ENCODE measurements at regions not wholly inside any gene's neighbourhood (a gene's known extent, or its start where the extent isn't known, plus 50 kb on each side); places are given as distances from the start of the nearest gene placed in this dataset.
"Not testable (repeated sequence)": the region's sequence is repeated elsewhere in the genome, so short reads cannot be mapped to it uniquely, and the experiment has no call there.

DNA sequence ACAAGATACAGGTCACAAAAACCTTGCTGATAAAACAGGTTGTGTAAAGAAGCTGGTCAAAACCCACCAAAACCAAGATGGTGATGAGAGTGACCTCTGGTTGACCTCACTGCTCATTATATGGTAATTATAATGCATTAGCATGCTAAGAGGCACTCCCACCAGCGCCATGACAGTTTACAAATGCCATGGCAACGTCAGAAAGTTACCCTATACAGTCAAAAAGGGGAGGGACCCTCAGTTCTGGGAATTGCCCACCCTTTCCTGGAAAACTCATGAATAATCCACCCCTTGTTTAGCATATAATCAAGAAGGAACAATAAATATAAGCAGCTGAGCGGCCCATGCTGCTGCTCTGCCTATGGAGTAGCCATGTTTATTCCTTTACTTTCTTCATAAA, 434.1 kb downstream of the ZNF536 start:
- no peak for DNase-seq

DNA sequence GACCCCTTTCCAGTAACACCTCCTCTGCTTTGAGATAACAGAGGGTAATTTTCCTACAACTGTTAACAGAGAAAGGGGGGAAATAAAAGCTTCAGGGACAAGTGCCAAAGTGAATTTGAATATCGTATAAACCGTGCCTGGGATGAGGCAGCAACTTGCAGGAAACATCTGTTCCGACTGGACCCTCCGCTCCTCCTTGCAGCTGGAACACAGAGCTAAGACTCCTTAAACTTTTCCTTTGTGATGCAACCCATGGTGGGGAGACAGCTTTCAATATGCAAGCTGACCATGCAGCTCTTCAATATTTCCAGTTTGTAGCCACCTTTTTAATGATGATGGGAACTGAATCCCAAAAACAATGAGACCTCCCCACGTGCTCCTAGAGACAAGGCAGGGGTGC, 432.6 kb downstream of the ZNF536 start:
- DNase-seq, result no peak

DNA sequence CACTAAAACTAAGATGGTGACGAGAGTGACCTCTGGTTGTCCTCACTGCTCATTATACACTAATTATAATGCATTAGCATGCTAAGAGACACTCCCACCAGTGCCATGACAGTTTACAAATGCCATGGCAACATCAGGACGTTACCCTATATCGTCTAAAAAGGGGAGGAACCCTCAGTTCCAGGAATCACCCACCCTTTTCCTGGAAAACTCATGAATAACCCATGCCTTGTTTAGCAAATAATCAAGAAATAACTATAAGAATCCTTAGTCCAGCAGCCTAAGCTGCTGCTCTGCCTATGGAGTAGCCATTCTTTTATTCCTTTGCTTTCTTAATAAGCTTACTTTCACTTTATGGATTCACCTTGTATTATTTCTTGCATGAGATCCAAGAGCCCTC, 432.1 kb downstream of the ZNF536 start:
- not testable (repeated sequence) for DNase-seq

DNA sequence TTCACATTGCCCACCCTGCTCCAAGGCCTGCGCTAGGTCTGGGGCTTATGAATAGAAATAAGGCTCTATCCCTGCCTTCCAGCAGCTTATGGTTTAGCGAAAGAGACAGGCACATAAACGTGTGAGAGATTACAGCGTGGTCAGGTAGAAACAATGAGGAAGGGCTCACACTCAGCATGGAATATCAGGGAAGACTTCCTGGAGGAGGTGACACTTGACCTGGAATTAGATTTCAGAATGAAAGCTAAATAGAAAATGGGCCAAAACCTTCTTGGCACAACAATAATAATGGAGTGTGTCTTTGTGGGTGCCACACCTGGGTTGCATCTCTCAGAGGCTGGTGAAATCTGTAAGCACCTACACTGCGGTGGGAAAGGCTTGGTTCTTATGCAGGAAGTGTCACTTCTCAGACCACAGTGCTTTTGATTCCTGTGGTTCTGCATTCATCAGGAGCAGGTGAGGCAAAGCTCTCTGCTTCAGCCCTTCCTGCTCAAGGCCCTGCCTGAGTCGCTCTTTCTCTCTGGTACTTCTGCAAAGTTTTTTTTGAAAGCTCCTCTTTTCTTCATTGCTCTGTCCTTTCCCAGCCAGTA, 430.3 kb downstream of the ZNF536 start:
- DNase-seq, result no peak

DNA sequence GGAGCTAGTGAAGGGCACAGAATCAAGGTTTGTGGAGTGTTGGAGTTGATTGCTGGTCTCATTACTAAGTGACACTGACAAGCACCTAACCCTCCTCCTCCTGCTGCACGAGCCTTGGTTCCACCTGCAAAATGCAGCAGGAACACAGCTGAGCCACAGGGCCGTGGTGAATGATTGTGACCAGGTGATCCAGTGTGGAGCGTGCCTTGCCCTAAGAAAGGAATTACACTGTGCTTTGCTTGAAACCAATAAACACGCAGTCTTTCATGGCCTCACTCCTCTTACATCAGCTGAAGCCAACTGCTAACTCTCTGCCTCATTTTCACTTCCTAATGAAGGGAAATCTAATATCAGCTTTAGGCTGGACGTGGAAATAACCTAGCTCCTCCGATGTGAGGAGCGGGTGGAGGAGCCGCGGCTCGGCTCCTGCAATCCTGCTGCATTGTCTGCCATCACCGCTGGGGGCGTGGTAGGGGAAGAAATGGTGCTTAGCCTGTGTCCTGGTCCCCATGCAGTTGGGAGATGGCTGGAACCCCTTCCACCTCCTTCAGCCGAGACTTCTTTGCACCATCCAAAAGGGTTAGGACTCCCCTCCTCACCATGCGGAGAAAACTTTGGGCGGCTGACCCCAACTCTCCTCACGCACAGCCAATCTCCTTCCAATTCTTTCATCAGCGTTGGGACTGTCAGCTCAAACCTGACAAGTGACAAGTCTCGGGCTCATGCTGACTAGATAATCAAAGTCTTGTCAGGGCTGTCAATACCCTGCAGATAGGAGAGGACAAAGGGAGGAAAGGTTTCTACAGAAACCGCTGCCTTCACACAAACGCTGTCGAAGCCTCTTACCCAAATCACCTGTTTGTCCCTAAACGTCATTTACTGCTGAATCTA, 427.9 kb downstream of the ZNF536 start:
- no peak for DNase-seq

DNA sequence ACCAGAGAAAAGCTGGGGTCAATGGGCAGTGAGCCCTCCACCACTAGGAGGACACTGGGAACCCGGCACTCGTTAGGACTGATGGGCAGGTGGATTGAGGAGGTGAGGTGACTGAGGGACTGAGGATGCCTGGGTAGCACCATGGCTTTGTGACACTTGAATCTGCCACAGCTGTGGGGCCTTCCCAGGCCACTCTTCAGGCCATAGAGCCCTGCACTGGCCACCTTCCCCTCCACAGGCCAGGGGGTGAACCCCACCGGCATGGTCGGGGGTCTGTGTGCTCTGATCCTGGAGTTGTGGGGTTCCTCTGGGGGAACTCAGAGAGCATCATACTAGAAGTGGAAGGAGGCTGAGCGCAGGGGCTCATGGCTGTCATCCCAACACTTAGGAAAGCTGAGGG, 423.5 kb downstream of the ZNF536 start:
- DNase-seq, result no peak

DNA sequence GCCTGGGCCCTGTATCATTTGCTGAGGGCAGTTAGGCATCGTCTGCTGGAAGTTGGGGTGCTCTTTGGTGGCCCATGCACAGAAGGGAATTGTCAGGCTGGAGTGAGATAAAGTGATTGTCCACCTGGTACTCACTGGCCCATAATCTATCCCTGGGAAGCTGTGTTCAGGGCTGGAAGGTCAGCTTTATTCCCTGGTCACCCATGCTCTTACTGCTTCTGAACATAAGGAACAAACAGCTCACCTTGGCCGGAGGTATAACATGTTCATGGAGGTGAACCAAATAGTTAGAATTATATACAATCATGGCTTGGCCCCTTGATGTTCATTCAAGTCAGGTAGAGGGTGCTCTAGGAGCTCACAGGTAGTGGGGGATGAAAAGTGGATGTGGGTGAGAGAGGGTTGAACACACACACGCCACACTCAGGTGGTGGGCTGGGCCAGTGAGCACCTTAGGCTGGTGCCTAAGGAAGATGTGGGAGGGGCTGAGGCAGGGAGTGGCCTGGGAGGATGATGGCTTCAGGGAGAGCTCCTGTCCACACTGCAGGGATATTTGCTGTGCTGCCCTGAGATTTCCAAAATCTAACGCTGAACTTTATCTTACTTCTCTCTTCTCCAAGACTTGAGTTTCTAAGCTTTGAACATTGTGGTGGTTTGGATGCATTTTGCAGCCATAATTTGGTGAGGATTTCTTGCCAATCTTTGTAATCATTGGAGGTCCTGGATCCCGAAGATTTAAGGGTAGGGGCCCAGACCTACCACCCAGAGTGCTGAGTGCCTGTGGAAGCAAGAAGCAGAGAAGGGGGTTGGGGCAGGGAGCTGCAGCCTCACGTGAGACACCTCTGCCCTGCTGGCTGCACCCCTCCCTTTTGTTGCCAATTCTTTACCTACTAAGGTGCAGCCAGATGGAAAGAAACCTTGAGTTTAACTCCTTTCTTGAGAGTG, 420.6 kb downstream of the ZNF536 start:
- DNase-seq, result no peak

DNA sequence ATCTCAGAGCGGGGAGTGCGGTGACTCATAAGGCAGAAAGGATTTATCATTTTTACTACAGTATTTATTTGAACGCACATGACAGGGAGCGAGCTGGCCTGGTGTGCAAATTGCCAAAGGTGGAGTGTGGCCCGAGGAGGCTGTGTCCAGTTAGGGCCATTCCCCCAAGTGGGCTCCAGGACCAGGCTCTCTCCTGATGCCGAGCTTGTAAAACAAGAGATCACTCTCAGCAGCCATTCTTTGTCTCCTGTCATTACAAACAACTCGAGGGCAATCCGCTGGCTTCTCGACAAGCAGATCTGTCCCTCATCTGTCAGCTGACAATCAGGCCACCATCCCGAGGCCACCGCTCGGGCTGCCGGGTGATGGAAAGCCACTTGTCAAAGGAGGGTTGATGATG, 418.9 kb downstream of the ZNF536 start:
- no peak for DNase-seq

DNA sequence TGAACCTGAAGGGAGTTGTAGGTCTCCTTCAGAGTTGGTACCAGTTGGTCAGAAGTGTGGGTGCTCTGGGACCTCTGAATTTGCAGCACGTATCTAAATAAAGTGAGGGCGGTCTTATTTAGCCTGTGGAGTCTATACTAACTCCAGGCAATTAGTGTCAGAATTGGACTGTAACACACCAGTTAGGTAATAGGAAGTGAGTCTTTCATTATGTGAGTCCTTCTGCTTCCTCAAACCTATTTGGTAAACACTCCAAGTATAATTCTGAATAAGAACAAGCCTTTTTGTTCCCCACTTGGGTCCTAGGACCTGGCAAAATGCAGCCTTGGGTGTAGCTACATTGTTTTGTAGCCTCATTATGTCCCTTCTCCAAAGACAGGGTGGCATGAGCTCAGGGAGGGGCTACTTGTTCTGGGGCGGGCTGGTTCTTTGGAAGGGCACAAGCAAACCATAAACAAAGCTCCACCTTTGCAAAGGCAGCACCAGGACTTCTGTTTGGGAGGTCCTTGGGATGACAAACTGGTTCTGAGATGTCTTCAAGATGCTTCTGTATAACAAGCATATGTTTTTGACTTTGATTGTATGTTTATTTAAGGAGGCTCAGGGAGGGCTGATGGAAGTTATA, 418.0 kb downstream of the ZNF536 start:
- no peak for DNase-seq

DNA sequence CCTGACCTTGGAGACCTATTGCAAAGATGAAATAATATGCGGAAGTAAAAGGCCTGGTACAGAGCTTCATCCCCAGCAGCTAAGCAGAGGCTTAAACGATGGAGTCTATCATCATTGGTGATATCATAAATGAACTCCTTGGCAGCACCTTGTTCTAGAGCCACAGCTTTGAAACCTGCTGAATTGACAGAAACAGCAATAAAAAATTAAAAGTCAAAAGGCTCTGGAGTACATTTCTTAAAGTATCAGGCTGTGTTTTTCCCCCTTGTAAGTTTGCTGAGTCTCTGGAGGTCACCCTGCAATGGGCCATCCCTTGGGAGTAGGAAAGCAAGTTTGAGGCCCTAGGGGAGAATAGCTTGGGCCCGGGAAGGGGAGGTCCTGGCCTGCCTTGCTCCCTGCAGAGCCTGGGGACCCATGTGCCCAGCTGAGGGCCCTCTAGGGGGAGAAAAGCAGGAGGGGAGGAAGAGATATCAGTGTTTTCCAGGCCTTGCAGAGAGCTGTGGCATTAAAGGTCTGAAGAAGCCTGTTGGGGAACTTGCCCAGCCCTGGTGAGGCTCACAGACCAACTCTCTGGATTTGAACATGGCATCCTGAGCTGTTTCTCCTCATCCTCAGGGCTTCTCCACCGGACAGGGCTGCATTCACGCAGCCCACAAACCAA, 416.1 kb downstream of the ZNF536 start:
- DNase-seq, result no peak

DNA sequence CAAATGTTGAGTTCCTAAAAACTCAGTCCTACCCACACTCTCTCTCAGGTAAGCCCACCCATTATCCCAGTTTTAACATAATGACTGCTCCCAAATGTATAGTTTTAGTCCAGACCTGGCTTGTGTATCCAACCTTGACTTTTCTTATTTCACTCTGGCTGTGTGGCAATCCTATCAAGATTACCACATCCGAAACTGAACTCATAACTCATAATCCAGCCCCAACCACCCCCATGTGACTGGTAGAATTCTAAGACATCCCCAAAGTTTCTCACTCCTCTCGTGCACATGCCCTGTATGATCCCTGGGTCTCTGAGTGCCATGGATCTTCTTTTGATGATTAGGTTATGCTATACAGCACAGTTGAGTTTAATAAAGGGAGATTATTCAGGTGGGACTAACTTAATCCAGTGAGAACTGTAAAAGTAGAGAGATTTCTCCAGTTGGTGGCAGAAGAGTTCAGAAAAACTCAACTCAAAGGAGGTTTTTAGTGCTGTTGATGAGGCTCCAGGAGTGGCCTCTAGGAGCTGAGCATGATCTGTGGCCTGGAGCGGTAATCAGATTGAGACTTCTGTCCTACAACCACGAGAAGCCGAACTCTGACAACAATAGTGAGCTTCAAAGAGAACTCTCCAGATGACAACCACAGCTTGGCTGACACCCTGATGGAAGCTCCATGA, 413.4 kb downstream of the ZNF536 start:
- DNase-seq, result no peak

DNA sequence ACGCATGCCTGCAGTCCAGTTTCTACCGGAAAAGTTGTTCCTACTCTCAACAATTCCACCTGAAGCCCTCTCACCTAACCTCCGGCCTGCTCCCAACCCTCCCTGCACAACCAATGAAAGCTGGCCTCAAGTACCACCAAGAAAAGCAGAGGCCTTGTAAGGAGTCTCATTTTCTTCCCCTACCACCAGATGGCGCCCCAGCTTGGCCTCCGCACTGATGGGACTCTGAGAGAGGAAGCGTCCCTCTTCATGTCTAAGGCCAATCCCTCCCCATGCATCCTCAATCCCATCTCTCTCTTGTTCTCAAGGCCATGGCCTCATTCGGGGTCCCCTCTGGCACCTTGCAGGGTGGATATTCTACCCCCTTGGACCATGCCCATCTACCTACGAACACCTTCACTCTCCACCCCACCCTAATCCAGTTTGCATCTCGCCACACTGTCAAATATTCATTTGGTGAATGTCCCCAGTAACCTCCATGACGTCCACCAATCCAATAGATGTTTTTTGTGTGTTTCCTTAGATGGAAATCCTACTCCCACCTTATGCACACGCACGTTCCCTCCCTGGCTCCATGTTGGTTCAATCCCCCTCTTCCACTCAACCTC, 412.8 kb downstream of the ZNF536 start:
- DNase-seq, result no peak

DNA sequence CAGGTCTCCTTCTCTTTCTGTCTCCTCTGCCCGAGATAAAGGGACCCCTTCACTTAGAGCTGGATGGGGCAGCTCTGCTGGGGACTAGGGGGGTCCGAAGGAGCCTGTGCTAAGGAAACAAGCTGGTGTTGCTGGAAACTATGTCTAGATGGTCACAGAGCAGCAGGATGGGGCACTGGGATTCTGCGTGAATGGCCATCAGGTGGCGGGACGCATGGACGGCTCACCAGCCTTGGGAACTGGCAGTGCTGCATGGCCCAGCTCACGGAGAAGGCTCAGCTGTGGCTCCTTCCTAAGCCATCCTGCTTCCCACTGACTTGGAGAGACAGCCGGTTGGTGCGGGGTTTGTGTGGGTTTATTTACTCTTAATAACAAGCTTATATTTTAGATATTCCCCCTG, 411.8 kb downstream of the ZNF536 start:
- no peak for DNase-seq

DNA sequence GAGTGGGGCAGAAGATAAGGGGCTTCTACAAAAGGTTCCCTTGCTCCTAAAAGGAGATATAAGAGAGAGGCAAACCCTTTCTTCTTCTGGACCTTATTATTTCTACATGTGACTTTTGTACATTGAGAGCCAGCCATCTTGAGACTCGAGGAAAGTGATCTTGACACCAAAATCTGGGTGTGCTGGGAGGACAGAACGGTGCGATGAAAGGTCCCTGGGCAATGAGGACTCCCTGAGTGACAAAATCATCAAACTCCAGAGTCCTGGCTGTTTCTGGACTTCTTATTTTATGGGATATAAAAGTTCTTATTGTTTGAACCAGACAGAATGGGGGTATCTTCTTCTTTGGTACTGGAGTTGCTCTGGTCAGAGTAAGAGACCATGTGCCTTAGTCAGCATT, 411.0 kb downstream of the ZNF536 start:
- DNase-seq, result no peak

DNA sequence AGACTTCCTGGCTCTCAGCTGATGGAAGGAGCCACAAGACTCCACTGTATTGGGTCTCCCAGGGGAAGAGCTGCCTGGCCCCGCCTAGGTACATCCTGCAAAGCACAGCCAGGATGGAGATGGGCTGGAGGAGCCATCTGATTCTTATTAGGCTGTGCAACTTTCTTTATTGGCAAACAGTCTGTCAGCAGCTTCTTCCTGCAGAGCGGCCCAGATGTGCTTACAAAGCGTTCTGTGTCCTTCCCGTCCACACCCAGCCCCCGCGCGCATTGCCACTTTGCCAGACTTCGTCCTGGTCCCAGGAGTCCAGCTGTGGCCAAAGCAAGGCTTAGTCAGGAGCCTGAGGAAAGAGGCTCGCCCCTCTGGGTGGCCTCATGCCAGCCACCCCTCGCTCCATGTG, 409.3 kb downstream of the ZNF536 start:
- no peak for DNase-seq

DNA sequence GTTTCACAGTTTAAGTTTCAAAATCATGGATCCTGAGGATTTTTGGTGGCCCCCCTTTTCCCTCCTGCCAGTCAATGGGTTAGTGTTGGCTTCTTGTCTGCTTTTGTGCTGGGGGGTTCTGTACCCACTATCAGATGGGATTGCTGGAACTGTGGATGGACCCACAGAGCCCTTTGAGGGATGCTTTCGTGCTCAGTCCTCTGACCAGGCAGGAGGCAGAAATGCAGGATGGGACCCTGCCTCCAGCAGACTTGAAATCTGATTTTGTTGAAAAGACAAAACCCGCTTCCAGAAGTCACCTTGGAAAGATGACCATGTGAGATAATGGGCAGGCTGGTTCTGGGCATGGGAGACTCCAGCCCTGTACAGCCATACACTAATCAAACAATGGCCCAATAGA, 408.9 kb downstream of the ZNF536 start:
- DNase-seq, result no peak

DNA sequence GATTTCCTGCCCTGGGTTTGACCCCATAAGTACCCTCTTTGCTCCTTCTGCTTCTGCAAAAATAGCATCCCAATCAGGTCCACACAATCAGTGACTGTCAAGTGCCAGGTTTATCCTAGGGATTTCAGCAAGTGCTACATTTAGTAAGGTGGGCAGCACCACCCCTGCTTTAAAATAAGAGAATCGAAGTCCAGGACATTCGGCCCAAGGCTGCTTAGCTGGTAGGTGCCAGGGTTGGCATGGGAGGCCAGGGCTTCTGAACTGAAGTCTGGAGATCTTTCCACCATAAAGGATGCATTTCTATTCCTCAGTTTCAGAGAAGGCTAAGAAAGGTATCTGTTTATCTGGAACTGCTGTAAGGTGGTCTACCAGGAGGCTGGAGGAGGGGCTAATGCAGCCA, 408.3 kb downstream of the ZNF536 start:
- no peak for DNase-seq

DNA sequence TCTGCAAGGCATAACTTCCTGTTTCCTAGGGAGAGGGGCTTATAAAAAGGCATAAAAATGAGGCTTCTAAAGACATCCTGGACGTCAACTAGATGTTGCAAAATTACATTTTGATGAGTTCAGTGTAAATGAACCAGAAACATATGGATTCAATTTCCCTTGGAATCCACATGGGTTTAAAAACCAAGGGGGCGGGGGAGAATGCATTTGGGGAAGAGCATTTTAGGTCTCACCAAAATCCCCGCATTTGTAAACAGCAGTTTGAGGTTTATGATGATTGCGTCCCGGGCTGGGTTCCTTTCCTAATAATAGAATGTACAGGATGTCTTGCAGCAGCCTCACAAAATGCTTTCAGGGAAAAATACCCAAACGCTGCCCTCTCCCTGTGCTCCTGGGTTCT, 407.8 kb downstream of the ZNF536 start:
- no peak for DNase-seq

DNA sequence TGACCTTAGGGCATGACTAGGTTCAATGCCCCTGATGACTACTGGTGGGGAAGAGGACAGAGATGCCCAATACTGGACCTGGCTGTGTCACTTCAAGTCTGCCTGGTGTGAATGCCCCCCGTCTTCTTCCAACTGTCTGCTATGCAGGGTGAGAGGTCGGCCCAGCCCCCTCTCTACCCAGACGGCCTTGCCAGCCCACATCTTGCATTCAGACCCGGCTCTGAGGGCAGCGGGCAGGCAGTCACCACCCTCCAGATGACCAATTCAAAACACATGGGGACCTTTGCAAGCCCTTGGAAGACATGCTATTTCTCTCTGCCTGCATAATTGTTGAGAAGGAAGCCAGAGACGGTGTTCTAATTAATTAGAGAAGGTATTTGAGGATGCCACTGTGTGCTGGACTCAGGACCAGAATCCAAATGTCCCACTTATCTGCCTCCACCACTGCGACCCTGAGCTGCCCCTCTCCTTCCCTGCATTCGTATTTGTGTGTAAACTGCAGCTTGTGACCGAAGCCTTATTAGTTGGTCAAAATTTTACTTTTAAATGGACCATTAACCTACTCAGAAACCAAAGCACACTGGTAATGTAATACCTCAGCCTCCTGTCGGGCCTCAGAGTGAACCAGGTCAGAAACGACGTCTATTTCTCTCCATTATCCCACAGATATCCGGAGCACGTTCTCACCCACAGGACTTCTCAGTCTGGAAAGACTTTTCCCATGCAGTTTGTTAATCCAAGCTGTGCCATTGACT, 407.0 kb downstream of the ZNF536 start:
- no peak for DNase-seq

DNA sequence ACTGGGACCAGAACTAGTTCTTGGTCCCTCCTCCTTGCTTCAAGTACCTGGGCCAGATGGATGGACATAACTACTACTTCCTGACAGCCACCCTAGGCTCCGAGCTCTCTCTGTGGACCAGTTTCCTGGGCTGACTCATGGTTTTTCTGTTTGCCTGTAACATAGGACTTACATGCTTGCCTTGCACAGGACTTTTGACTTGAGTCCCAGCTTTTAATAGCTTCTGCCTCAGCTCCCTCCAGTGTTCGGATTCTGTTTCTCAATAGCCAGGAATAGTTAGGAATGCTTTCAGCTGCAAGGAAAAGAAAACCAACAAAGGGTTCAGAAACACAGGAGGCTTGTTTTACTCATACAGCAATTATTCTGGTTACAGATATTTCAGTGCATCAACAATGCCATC, 405.9 kb downstream of the ZNF536 start:
- DNase-seq, result no peak

DNA sequence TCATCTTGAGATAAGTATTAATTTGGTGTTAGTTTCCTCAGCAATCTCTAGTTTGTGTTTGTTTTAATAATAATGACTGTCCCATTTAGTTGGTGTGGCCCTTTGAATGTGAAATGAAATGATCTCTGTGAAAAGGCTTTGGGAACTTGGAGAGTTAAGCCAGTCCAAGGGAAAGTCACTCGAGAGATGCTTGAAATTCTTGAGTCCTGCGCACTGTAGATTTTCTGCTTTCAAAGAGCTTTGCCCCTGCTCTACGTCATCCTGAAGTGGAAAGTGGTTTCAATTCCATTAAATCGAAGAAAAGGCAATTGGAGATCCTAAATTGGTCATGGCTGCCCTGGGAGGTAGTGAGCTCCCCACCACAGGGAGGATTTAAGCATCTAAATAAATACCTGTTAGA, 403.8 kb downstream of the ZNF536 start:
- no peak for DNase-seq
